ENCODE measurements at regions not wholly inside any gene's neighbourhood (a gene's known extent, or its start where the extent isn't known, plus 50 kb on each side); places are given as distances from the start of the nearest gene placed in this dataset.

GRCh38 chr5:97608501-97608900 is 425.5 kb upstream of the RIOK2 start:
- TF ChIP-seq CTCF (IDR thresholded peaks at IDR 0.05 in 4 of 5, conservative IDR thresholded peaks at IDR 0.05 in 1 of 5), result no peak
- no peak for TF ChIP-seq POLR2A (IDR thresholded peaks at IDR 0.05)

Data from gastrocnemius medialis (tissue), 4 donors.